NCI-H774 (cell line): ENCODE measurements at regions not wholly inside any gene's neighbourhood (a gene's known extent, or its start where the extent isn't known, plus 50 kb on each side); places are given as distances from the start of the nearest gene placed in this dataset.

Source experiments
- DNase-seq: peaks from one replicate; lab custom pipeline; 2025; lab: John Stamatoyannopoulos, UW

- DNase-seq: peak; percentile 10
Measured at GRCh38 chr3:35946854-35947515, 307.7 kb downstream of the ARPP21 start.

- DNase-seq: no peak
Measured at GRCh38 chr3:35950021-35950420, 310.7 kb downstream of the ARPP21 start.

DNA sequence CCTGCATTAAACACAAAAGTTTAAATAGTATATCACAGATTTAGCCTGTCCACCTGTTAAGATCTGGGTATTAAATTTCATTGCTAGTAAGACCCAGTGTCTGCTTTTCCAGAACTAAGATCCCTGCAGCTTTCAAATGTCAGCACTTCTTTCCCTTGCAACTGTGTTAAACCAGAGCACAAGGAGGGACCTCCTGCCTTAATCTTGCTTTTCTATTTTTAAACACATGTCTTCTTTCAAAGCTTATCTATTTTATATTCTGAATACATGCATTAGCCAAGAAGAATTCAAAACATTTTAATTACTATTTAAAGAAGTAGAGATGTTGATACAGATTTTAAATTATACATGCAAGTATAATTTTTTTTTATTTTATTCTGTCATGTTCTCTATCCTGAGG lies 315.1 kb downstream of the ARPP21 start:
- no peak for DNase-seq

GRCh38 chr3:35965908-35966307 lies 326.6 kb downstream of the ARPP21 start:
- no peak for DNase-seq

GRCh38 chr3:35966629-35967464 lies 327.5 kb downstream of the ARPP21 start:
- no peak for DNase-seq

GRCh38 chr3:35968043-35968622 lies 328.8 kb downstream of the ARPP21 start:
- no peak for DNase-seq

DNA sequence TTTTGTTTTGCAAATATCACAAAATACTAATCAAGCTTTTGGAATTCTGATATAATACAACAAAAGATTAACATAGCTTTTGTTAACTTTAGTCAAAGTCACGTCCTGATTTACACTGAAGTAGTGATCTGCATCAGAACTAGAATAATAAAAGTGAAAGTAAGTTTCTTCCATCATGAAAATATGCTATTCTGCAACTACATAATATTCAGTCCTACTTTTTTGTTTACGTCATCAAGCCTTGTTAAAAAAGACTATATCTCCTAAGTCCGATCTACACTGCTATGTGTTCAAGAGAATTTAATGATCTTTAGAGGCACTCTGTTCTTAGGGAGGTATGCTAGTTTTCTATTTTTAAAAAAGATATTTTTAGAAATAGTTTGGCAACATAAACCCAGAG lies 330.1 kb downstream of the ARPP21 start:
- no peak for DNase-seq

GRCh38 chr3:35970793-35971192 lies 331.5 kb downstream of the ARPP21 start:
- no peak for DNase-seq

DNA sequence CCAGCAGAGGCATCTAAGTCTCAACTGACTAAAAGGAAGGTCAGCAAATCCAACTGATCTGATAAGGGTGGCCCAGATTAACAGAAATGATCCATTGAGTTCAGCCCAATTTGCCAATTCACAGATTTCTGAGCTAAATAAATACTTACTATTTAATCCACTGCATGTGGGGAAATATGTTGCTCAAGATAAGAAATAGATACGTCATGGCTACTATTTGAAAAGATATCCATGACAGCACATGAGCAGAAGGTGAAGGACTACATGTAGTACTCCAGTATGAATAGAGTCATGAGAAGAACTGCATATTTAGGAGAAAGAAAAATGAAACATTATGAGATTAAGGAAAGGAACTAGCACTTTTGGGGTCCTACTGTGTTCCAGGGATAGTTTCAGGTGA lies 332.4 kb downstream of the ARPP21 start:
- no peak for DNase-seq

GRCh38 chr3:35974872-35975271 lies 335.5 kb downstream of the ARPP21 start:
- DNase-seq: no peak

- no peak for DNase-seq
Measured at GRCh38 chr3:35986161-35986560, 346.8 kb downstream of the ARPP21 start.

DNA sequence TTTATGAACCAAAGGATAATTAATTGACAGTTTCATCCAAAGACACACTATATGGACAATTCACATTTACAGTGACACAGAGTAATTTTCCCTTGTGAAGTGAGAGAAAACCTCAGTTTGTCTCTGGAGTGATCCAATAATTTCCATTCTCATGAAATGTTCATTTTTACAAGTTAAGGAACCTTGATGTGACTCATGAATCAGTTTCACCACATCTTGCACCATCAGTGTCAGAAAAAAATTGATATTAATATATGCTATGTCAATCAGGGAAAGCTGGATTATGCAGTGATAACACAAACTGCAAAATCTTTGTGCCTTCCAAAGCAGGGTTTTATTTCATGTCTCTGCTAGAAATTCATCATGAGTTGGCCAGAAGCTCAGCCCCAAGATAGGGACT lies 348.1 kb downstream of the ARPP21 start:
- DNase-seq: no peak

- DNase-seq: no peak
Measured at GRCh38 chr3:35992041-35992440, 352.7 kb downstream of the ARPP21 start.

GRCh38 chr3:36011791-36012190 lies 368.5 kb upstream of the STAC start:
- no peak for DNase-seq

GRCh38 chr3:36013425-36013824 lies 366.9 kb upstream of the STAC start:
- DNase-seq: no peak

- no peak for DNase-seq
Measured at GRCh38 chr3:36025232-36025631, 355.1 kb upstream of the STAC start.

- DNase-seq: no peak
Measured at GRCh38 chr3:36032180-36033047, 347.9 kb upstream of the STAC start.

GRCh38 chr3:36058404-36059030 lies 321.8 kb upstream of the STAC start:
- no peak for DNase-seq

DNA sequence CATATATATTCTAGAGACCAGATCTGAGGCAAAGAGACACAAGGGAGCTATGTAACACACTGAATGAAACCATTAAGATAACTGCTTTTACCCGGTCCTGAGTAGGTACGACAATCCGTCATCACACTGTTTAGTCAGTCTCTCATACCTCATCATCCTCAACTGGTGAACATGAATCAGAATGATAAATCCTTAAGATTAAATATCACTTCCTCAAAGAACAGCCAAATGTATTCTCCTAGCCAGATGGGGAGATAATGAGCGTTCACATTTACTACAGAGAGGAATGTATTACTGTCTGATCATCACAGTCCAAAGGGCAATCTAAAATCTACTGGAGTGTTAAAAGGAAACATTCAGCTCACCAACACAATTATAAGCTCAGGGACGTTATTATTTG lies 319.4 kb upstream of the STAC start:
- no peak for DNase-seq

DNA sequence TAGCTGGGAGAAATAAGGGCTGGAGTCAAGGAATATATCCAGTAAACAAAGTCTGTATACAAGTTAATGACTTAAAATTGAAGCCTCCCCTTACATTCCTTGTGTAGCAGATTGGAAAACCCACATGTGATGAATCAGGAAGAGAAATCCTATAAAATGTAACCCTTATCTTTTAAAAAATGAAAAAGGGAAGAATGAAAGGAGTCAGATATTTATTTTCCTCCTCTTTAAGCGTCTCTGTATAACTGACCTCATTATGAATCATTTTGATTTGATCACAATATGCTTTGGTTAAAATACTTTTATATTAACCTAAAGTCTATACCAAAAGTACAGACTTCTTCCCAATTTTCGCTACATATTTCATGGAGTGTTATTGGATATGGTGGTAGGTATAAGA lies 316.3 kb upstream of the STAC start:
- no peak for DNase-seq

GRCh38 chr3:36065321-36065720 lies 315.0 kb upstream of the STAC start:
- DNase-seq: no peak

GRCh38 chr3:36075491-36075890 lies 304.8 kb upstream of the STAC start:
- no peak for DNase-seq
